Smooth muscle cell (in vitro differentiated cells): ENCODE measurements at regions not wholly inside any gene's neighbourhood (a gene's known extent, or its start where the extent isn't known, plus 50 kb on each side); places are given as distances from the start of the nearest gene placed in this dataset.

ENCODE experiments used
- DNase-seq: peaks from one replicate; lab custom pipeline; 2025; ENCODE audit not compliant: unreplicated experiment; lab: John Stamatoyannopoulos, UW
- H2AFZ ChIP-seq: fragments of 200-600 bp; sonication (generic); 2 replicates; pipeline ENCODE4 v1.6.0; 2016; ENCODE audit warnings: antibody characterized with exemption, low read depth, mild to moderate bottlenecking
- H3F3A ChIP-seq: fragments of 200-600 bp; sonication (generic); 2 replicates; pipeline ENCODE4 v1.6.0; 2017; ENCODE audit warnings: antibody characterized with exemption, low read depth
- H3K27ac ChIP-seq: fragments of 200-600 bp; sonication (generic); 2 replicates; pipeline ENCODE4 v1.5.1; 2016; ENCODE audit warnings: low read depth, mild to moderate bottlenecking
- H3K27me3 ChIP-seq: fragments of 200-600 bp; sonication (generic); 2 replicates; pipeline ENCODE4 v1.6.1; 2016; ENCODE audit warnings: low read depth, mild to moderate bottlenecking
- H3K36me3 ChIP-seq: fragments of 200-600 bp; sonication (generic); 2 replicates; pipeline ENCODE4 v1.5.1; 2016; ENCODE audit warnings: low read depth
- H3K4me1 ChIP-seq: fragments of 200-600 bp; sonication (generic); 2 replicates; pipeline ENCODE4 v1.5.1; 2016; ENCODE audit warnings: low read depth
- H3K4me2 ChIP-seq: fragments of 200-600 bp; sonication (generic); 2 replicates; pipeline ENCODE4 v1.6.0; 2016; ENCODE audit warnings: mild to moderate bottlenecking
- H3K4me3 ChIP-seq: fragments of 200-600 bp; sonication (generic); 2 replicates; pipeline ENCODE4 v1.5.1; 2016; ENCODE audit warnings: mild to moderate bottlenecking
- H3K79me2 ChIP-seq: fragments of 200-600 bp; sonication (generic); 2 replicates; pipeline ENCODE4 v1.6.0; 2016; ENCODE audit warnings: low read depth, mild to moderate bottlenecking
- H3K9ac ChIP-seq: fragments of 200-600 bp; sonication (generic); 2 replicates; pipeline ENCODE4 v1.6.0; 2016; ENCODE audit warnings: low read depth
- H3K9me3 ChIP-seq: fragments of 200-600 bp; sonication (generic); replicated peaks from 2 replicates; pipeline ENCODE4 v1.5.1; 2016; ENCODE audit warnings: low read depth
- H4K20me1 ChIP-seq: fragments of 200-600 bp; sonication (generic); 2 replicates; pipeline ENCODE4 v1.6.0; 2016; ENCODE audit warnings: low read depth
- CTCF ChIP-seq: fragments of 200-600 bp; sonication (generic); IDR thresholded peaks from 2 replicates; pipeline ENCODE4 v1.5.1; 2017; ENCODE audit warnings: borderline replicate concordance, mild to moderate bottlenecking, antibody characterized with exemption; ENCODE audit not compliant: insufficient read depth, poor library complexity, severe bottlenecking
- WGBS: methylation state at CpG from one replicate; pipeline ENCODE4 v1.1.7; 2016; ENCODE audit warnings: low lambda C conversion rate; 5-methylcytosine and 5-hydroxymethylcytosine counted together

GRCh38 chr6:12654107-12654506, 62.5 kb upstream of the PHACTR1 start:
- H4K20me1 ChIP-seq, result no peaks in the 10 kb centered on the region
- 98% methylated on average over 3 of the region's 3 CpGs for WGBS
- DNase-seq, result no peak

GRCh38 chr6:12654514-12654913, 62.1 kb upstream of the PHACTR1 start:
- DNase-seq, result no peak
- no peak for TF ChIP-seq CTCF
- WGBS, result 69% methylated on average over 3 of the region's 3 CpGs
- no peak overlapping the region for H3K27ac ChIP-seq
- no peak overlapping the region for H3K4me2 ChIP-seq
- H3K4me3 ChIP-seq, result no peak overlapping the region
- no peaks in the 10 kb centered on the region for H3F3A ChIP-seq
- no peak overlapping the region for H3K9ac ChIP-seq
- H3K27me3 ChIP-seq, result peaks cover 5% of the 10 kb centered on the region
- no peaks in the 10 kb centered on the region for H4K20me1 ChIP-seq
- no peaks in the 10 kb centered on the region for H3K36me3 ChIP-seq
- H3K79me2 ChIP-seq, result no peaks in the 10 kb centered on the region
- peaks cover 10% of the 10 kb centered on the region for H3K4me1 ChIP-seq
- no peaks in the 10 kb centered on the region for H3K9me3 ChIP-seq
- H2AFZ ChIP-seq, result no peak overlapping the region

More at GRCh38 chr6:12654107-12654506, 62.5 kb upstream of the PHACTR1 start:
- H3K9me3 ChIP-seq, result no peaks in the 10 kb centered on the region
- no peaks in the 10 kb centered on the region for H3F3A ChIP-seq
- H3K79me2 ChIP-seq, result no peaks in the 10 kb centered on the region
- no peak for TF ChIP-seq CTCF
- H3K9ac ChIP-seq, result no peak overlapping the region
- H3K4me2 ChIP-seq, result no peak overlapping the region
- no peak overlapping the region for H3K4me3 ChIP-seq
- H2AFZ ChIP-seq, result no peak overlapping the region
- H3K27me3 ChIP-seq, result peaks cover 5% of the 10 kb centered on the region
- H3K27ac ChIP-seq, result no peak overlapping the region
- H3K4me1 ChIP-seq, result peaks cover 10% of the 10 kb centered on the region
- H3K36me3 ChIP-seq, result no peaks in the 10 kb centered on the region

GRCh38 chr6:12656906-12657305, 59.7 kb upstream of the PHACTR1 start:
- Histone ChIP-seq H2AFZ (no peak overlapping the region), H3K4me1 (peaks cover 10% of the 10 kb centered on the region), H3K36me3 (no peaks in the 10 kb centered on the region), H3F3A (no peaks in the 10 kb centered on the region), H3K27me3 (peaks cover 4% of the 10 kb centered on the region), H3K27ac (no peak overlapping the region), H3K9ac (no peak overlapping the region), H4K20me1 (no peaks in the 10 kb centered on the region), H3K4me2 (no peak overlapping the region), H3K4me3 (no peak overlapping the region), H3K79me2 (no peaks in the 10 kb centered on the region), H3K9me3 (no peaks in the 10 kb centered on the region)
- 64% methylated on average over 3 of the region's 3 CpGs for WGBS
- TF ChIP-seq CTCF, result no peak
- no peak for DNase-seq

- TF ChIP-seq CTCF, result no peak
- Histone ChIP-seq H3K4me2 (no peak overlapping the region), H3K79me2 (no peaks in the 10 kb centered on the region), H2AFZ (no peak overlapping the region), H3K4me1 (peaks cover 10% of the 10 kb centered on the region), H4K20me1 (no peaks in the 10 kb centered on the region), H3K9me3 (no peaks in the 10 kb centered on the region), H3K27me3 (peaks cover 4% of the 10 kb centered on the region), H3K36me3 (no peaks in the 10 kb centered on the region), H3F3A (no peaks in the 10 kb centered on the region), H3K27ac (no peak overlapping the region), H3K9ac (no peak overlapping the region), H3K4me3 (no peak overlapping the region)
- DNase-seq, result no peak
- 94% methylated on average over 2 of the region's 2 CpGs for WGBS
Measured at GRCh38 chr6:12657884-12658283, 58.7 kb upstream of the PHACTR1 start.
